ENCODE measurements at regions not wholly inside any gene's neighbourhood (a gene's known extent, or its start where the extent isn't known, plus 50 kb on each side); places are given as distances from the start of the nearest gene placed in this dataset.

DNA sequence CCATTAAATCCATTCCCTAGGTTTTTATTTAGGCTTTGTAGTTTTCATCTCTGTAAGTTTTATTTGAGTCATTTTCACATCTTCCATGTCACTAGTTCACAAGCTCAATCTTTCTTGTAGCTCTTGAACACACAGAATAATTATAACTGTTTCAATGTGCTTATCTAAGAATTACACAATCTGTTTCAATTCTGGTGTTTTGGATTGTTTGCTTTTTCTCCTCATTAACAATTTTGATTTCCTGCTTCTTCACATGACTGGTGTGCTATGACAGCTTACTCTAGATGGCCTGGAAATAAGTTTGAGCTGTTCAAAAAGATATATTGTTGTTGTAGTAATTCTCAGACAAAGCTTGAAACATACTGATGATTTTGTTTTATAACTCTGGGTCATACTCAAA is 1974.1 kb upstream of the NUDT12 start:
- TF ChIP-seq POLR2A (IDR thresholded peaks at IDR 0.05): no peak
- TF ChIP-seq, protein P1, sequence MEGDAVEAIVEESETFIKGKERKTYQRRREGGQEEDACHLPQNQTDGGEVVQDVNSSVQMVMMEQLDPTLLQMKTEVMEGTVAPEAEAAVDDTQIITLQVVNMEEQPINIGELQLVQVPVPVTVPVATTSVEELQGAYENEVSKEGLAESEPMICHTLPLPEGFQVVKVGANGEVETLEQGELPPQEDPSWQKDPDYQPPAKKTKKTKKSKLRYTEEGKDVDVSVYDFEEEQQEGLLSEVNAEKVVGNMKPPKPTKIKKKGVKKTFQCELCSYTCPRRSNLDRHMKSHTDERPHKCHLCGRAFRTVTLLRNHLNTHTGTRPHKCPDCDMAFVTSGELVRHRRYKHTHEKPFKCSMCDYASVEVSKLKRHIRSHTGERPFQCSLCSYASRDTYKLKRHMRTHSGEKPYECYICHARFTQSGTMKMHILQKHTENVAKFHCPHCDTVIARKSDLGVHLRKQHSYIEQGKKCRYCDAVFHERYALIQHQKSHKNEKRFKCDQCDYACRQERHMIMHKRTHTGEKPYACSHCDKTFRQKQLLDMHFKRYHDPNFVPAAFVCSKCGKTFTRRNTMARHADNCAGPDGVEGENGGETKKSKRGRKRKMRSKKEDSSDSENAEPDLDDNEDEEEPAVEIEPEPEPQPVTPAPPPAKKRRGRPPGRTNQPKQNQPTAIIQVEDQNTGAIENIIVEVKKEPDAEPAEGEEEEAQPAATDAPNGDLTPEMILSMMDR (IDR thresholded peaks at IDR 0.05): no peak
